HG03159 (cell line): ENCODE measurements at regions not wholly inside any gene's neighbourhood (a gene's known extent, or its start where the extent isn't known, plus 50 kb on each side); places are given as distances from the start of the nearest gene placed in this dataset.
"Not testable (repeated sequence)": the region's sequence is repeated elsewhere in the genome, so short reads cannot be mapped to it uniquely, and the experiment has no call there.

Source experiments
- ATAC-seq: cut with Tn5 transposase; IDR thresholded peaks from one replicate; pipeline ENCODE4 v1.9.1; 2021; ENCODE audit warnings: mild to moderate bottlenecking, moderate library complexity; ENCODE audit not compliant: unreplicated experiment

DNA sequence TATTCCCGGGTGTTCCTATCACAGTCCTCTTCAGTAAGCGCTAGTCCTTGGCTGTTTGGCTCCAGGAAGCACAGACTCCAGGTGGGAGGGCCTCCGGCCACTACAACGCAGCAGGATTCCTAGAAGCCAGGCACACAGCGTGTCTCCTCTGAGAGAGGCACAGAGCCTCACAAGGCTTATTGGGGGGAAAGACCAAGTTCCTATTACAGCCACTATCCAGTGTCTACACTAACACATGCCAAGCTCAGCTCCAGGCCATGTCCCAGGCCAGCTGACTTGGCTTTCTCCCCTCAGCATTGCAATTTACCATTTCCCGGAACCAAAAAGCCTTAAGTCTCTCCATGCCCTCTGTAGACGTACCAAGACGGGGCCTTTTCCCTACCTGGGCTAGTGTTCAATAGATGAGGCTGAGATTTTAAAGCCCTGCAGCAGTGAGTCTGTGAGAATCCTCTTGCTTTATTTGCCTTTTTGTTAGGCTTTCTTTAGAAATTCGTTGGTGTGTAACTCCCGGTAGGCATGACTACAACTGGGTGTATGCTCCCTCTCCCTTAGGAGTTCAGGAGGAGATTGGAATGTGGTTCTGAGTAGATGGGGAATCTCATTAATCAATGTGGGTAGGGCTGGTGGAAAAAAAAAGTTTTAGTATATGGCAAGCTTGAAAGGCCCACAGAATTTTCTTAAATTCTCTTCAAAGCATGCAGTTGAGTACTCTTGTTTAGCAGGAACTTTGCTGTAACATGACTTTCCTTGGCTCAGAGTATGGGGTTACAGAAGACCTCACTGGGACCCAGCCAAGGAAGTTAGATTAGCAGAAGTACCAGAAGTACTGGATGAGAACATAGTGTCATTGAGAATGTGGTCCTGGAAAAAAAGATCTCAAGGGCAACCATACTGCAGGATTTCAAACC lies 84.3 kb upstream of the SLC1A3 start:
- ATAC-seq = no peak

DNA sequence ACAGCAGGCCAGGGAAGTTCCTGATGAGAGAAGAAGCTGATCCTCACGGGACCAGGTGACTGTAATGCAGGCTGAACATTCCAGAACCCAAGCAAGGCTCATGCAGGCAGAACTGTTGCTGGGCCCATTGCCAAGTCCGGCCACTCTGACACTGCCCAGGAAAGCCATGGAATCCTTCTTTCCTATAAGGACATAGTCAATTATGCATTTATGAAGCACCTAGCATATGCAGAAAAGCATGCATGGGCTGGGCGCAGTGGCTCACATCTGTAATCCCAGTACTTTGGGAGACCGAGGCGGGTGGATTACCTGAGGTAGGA lies 83.7 kb upstream of the SLC1A3 start:
- ATAC-seq = no peak

DNA sequence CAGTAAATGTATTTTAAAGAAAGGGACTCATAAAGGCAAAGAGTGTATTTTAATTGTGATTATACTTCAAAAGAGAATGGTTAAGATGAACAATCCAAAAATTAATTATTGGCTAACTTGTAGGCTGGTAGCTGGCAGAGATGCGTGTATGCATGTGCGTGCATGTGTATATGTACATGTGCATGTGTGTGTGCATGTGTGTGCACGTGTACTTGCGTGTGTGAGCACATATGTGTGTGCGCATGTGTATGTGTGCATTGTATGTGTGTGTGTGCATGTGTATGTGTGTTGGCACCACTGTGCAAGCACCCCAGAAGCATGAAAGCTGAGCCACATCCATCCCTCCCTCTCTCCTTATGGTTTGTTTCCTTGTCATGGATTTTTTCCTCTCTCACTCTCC lies 83.0 kb upstream of the SLC1A3 start:
- no peak for ATAC-seq

GRCh38 chr5:36523926-36524325 lies 82.5 kb upstream of the SLC1A3 start:
- no peak for ATAC-seq

DNA sequence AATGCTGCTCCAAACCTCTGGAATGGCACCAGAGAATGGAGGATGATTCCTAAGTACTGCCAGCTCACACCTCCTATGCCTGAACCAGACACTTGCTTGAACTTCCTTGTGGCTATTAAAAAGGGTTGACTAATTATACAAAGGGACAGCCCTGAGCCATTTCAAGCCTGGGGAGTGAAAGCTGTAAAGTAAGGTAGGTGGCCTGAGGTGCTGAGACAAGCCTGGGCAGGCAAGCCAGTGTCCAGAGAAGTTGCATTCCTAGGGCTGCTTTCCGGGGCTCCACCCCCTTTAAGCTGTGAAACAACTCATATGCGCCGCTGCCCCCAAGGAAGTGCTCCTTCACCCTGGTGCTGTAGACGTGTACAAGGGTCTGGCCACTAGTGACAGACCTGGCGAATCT lies 79.9 kb upstream of the SLC1A3 start:
- no peak for ATAC-seq

DNA sequence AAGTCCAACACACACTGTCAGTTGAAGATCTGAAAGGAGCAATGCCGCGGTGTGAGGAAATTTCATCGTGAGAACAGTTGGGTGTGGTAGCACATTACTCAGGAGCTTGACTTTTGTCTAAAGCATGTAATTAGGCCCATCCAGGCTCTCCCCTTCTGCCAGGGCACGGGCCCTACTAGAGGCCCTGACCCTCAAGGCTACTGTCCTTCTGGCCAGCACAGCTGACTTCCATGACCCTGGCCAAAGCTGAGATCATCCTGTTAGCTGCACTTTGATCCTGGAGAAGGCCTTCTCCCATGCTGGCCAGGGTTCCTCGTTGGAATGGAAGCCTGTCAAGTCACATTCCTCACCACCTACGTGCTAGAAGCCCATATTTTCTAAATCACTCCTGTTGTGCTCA lies 77.8 kb upstream of the SLC1A3 start:
- ATAC-seq = no peak

DNA sequence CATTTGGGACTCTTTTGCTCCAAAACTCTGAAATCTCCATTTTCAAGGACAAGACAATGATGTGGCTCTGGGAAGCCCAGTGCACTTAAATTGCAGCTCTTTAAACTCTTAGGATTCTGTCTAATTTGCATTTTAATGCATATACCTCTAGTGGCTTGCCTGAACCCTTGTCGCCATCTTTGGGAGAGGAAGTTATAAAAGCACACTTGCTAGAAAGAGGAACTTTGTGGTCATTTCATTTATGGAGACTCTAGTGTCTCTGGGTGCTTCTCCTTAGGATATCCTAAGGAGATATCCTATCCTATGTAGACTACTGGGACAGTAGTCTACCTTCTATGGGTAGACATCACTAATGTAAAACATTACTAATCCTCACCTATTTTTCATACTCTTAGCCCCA lies 77.3 kb upstream of the SLC1A3 start:
- no peak for ATAC-seq

GRCh38 chr5:36530215-36530614 lies 76.2 kb upstream of the SLC1A3 start:
- no peak for ATAC-seq

- no peak for ATAC-seq
These were observed 75.0 kb upstream of the SLC1A3 start for GRCh38 chr5:36531401-36531800.

DNA sequence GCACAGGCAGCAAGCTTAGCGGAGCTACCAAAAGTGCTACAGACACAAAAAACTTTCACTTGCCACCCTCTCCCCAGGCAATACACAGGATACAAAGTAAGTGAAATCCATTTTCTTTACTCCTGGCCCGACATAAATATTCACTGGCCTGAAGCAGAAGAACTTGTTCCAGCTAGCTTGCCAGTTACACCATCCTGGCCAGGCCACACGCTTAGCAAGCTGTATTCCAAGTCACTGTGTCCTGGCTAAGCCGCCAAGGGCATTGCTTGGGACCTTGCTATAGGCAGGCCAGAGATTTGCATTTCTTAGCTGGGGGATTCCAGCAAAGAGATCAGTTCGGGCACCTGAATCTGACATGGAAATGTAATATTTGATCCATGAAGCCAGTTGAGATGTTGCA lies 71.0 kb upstream of the SLC1A3 start:
- no peak for ATAC-seq

- no peak for ATAC-seq
These were observed 70.4 kb upstream of the SLC1A3 start for GRCh38 chr5:36535859-36536615.

DNA sequence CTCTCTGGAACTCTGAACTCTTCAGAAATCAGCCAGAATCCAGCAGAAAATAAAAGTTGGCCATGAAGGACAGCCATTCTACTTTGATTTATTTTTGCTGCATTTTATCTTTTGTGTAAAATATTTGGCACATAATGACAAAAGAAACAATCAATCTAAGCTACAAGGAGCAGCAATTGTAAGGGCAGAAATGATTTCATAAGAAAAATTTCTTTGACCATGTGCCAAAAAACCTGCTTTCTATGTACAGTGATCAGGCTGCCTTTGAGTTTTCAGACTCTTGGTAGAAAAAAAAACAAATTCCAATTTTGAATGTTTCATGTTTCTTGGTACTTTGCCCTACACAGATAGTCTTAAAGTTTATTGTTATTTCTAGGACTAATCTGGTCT lies 69.8 kb upstream of the SLC1A3 start:
- ATAC-seq = no peak

- ATAC-seq = no peak
These were observed 68.7 kb upstream of the SLC1A3 start for GRCh38 chr5:36537724-36538123.

DNA sequence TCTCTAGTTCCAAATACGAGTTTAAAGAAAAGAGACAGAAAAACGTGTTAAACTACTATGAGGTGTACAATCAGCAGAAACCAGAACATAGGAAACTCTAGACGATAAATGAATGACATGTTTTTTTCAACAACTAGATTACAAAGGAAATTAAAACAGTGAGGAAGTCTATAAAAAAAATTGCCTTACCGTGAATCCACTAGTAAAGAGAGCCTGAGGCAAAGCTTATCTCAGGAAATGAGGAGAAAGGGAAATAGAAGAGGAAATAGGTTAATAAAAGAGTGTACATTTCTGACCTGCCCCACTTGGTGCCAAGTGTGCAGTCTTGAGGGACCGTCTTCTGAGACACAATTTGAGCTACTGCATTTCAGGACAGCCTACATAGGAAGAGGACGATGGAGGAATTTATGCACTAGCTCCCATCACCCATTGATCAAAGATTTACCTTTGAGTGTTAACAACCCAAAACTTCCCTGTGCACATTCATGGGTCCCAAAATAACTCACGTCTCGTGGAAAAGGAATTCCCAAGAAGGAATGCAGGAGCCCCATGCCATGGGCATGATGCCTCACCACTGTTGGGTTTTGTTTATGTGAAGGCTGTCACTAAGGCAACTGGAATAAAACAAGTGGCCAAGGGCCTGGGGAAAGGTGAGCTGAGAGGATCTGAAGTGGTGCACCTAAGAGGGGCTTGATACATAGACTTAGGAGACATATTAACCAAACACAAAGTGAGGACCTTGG lies 53.6 kb upstream of the SLC1A3 start:
- no peak for ATAC-seq

- not testable (repeated sequence) for ATAC-seq
These were observed 51.4 kb upstream of the SLC1A3 start for GRCh38 chr5:36555035-36555434.
